Forelimb muscle (tissue), 1 donor: ENCODE measurements at regions not wholly inside any gene's neighbourhood (a gene's known extent, or its start where the extent isn't known, plus 50 kb on each side); places are given as distances from the start of the nearest gene placed in this dataset.

ENCODE experiments used
- DNase-seq: peaks from one replicate; pipeline ENCODE4 v3.0.0-alpha.2; 2013; ENCODE audit warnings: low read depth

- no peak for DNase-seq
Observed at GRCh38 chr11:127074151-127074761, 73.7 kb upstream of the KIRREL3 start.

GRCh38 chr11:127073621-127074020 is 73.1 kb upstream of the KIRREL3 start:
- DNase-seq, result no peak

GRCh38 chr11:127071606-127072005 is 71.0 kb upstream of the KIRREL3 start:
- DNase-seq, result no peak

- DNase-seq, result no peak
Observed at GRCh38 chr11:127070808-127071207, 70.2 kb upstream of the KIRREL3 start.

- no peak for DNase-seq
Observed at GRCh38 chr11:127066401-127067090, 66.0 kb upstream of the KIRREL3 start.

- no peak for DNase-seq
Observed at GRCh38 chr11:127063241-127063640, 62.7 kb upstream of the KIRREL3 start.

GRCh38 chr11:127061947-127062346 is 61.4 kb upstream of the KIRREL3 start:
- DNase-seq, result no peak

- no peak for DNase-seq
Observed at GRCh38 chr11:127059750-127060149, 59.2 kb upstream of the KIRREL3 start.

- DNase-seq, result no peak
Observed at GRCh38 chr11:127059286-127059685, 58.7 kb upstream of the KIRREL3 start.

- no peak for DNase-seq
Observed at GRCh38 chr11:127058524-127058923, 58.0 kb upstream of the KIRREL3 start.

- DNase-seq, result no peak
Observed at GRCh38 chr11:127057126-127057525, 56.6 kb upstream of the KIRREL3 start.

GRCh38 chr11:127056338-127056971 is 55.9 kb upstream of the KIRREL3 start:
- DNase-seq, result no peak

GRCh38 chr11:127055236-127055635 is 54.7 kb upstream of the KIRREL3 start:
- DNase-seq, result no peak

- no peak for DNase-seq
Observed at GRCh38 chr11:127054153-127054552, 53.6 kb upstream of the KIRREL3 start.

GRCh38 chr11:127052404-127052803 is 51.8 kb upstream of the KIRREL3 start:
- no peak for DNase-seq
